CD4-positive, alpha-beta T cell treated with Interleukin-21 for 1 hour (primary cell): ENCODE measurements at regions not wholly inside any gene's neighbourhood (a gene's known extent, or its start where the extent isn't known, plus 50 kb on each side); places are given as distances from the start of the nearest gene placed in this dataset.
"Not testable (repeated sequence)": the region's sequence is repeated elsewhere in the genome, so short reads cannot be mapped to it uniquely, and the experiment has no call there.

Experiments
- DNase-seq: peaks from one replicate; pipeline ENCODE4 v3.0.0-alpha.2; 2020

DNA sequence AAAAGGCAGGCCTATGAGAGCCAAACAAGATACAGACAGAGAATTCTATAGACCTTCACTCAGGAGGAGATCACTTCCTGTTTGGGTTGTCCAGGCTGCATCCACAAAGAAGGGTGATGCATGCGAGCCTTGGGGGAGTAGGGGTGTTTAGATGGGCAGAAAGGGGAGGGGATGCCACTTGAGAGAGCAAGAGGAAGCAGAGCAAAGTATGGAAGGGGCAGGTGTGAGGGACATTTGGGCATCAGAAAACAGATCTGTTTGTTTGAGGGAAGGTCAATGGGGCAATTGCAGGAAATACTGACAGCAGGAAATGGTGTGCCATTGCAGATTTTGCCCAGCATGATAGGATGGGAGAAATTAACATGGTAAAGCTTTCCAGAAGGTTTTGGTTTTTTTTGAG is 146.4 kb upstream of the FOXN3 start:
- no peak for DNase-seq

DNA sequence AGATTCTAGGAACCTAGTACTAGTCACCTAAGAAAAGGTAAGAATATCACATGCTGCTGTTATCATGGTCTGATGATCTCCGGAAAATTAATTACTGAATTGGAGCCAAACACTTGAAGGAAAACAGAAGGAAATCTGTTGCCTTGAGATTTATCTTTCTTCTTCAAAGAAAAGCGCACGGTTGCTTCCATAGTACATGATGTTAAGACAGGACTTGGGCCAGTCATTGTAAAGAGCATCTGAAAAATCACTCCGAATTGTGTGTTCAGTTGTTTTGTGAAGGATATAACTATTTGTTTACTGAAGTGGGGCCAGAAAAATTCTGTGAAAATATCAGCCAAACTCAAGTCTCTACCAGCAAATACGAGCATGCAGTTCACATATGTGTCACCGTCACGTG is 134.9 kb upstream of the FOXN3 start:
- no peak for DNase-seq

DNA sequence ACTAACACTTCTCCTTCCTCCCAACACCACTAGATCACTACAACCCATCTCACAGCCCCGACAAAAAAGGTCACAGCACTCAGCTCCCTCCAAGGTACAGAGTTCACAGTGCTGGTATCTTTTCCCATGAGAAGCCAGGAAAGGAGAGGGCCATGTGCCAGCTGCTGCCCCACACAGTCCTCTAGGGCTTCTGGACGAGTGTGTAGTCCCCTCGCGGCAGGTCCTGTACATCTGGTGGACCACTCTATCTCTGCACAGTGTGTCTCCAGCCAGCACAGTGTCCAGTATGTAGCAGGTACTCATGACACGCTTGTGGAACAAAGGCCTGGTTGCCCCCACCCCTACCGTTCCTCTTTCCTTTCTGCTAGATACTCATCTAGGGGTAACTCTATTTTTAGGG is 134.4 kb upstream of the FOXN3 start:
- DNase-seq: no peak

DNA sequence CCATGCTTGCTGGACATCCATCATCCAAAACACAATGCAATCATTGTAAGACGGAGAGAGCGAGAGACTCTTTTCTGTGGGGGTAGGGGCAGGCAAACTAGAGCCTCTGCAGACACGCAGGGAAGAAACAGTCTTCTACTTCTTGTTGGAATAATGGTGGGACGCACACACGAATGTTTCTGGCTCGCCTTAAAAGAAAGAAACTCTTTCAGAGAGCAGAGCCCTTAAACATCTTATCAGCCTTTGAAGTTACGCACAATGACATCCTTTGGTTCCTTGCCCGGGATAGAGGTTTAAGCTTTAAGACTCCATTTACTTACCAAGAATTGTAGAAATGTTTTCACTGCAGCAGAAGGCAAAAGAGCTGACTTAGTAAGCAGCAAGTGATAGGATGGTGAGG is 133.8 kb upstream of the FOXN3 start:
- no peak for DNase-seq

DNA sequence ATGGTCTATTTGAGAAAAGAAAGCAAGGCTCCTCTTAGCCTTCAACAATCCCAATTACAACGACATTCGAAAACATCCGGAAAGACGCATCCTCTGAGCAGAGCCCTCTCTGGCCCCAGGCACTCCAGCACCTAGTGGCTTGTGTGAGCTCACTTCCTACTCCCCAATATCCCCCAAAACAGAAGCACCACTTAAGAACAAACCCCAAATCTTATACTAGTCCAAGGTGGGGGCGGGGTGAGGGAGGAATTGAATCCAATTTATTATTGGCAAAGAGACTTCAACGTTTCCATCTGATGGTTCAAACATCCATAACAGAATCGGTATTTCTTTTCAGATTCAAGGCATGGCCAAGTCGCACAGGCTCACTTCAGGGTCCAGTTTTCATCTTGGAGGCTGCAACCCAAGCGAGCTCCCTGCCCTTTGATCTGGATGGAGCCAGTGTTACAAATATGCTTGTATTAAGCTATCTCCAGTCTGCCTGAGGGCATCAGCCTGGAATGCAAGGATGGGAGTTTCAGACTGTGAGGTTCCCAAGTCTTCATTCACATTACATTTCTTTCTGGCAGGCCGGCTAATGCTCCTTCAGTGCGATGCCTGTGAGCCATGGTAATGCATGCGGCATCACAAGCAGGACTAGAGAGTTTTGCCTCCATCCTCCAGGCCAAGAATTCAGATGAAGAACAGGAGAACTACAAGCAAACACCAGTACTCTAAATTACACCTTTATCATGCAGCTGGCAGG is 132.5 kb upstream of the FOXN3 start:
- no peak for DNase-seq

DNA sequence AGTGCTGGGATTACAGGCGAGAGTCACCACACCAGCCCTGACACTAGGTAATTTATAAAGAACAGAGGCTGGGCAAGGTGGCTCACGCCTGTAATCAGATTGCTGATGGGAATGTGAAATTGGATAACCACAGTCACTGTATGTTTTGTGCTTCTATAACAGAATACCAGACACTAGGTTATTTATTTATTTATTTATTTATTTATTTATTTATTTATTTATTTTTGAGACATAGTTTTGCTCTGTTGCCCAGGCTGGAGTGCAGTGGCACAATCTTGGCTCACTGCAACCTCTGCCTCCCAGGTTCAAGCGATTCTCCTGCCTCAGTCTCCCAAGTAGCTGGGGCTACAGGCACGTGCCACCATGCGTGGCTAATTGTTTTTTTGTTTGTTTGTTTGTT is 130.0 kb upstream of the FOXN3 start:
- not testable (repeated sequence) for DNase-seq

DNA sequence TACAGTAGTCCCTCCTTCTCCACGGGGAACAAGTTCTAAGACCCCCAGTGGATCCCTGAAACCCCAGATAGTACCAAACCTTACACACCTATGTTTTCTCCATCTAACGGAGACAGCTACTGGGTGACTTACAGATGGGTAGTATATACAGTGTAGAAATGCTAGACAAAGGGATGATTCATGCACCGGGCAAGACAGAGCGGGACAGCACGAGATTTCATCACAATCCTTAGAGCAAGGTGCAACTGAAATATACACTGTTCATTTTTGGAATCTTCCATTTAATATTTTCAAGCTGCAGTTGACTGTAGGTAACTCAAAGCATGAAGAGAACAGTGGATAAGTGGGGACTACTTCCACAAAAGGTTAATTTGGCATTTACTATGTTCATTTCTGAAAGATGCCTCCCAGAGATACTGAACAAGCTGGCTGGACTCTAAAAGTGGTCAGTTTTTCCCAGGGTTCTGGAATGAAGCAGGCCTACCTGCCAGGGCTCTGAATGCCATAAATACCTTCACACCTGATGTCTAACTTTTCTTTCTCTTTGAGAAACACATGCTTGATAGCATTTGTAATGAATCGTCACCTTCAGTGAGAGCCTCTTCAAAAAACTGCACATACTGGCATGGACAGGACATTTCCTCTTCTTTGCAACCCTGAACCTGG is 127.7 kb upstream of the FOXN3 start:
- no peak for DNase-seq

DNA sequence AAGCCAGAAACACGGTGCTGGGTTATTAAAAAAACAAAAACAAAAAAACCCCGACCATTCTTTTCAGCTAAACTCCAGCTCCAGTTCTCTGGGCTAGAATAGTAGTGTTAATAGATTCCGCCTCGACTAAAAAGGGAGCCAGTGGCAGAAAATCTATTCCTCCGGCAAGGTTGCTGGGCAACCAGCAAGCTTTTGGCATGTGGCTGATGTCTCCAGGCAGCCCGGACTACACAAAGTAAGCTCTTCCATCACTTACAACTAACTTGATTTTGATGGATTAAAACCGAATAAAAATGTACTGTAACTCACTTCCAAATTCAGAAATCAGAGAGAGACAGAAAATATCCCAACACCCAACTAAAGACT is 126.4 kb upstream of the FOXN3 start:
- no peak for DNase-seq

DNA sequence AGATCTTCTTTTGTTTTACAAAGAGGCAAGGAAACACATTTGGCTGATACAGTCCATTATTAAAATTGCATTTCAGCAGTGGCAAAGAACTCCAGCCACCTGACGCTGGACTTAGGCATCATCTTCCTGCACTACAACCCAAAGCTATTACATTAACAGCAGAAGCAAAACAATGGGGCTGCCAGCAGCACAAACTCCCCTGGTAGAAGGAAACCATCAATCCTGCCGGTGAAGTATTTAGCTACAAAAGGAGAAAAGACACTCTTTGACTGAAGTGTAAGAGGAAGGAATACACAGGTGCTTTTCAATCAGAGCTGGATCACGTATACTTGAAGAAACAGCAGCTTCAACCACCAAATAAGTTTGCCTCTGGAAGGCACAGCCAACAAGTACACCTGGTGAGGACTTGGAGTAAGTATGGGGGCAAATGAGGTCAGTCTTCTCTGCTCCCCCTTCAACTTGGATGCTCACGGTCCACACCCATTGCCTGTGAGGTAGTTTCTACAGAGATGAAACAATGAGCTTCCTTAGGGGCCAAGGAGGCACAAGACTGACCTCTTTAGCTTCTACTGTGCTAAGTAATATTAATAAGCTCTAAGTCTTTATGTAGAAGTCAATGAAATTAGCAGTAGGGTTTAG is 125.9 kb upstream of the FOXN3 start:
- DNase-seq: no peak

DNA sequence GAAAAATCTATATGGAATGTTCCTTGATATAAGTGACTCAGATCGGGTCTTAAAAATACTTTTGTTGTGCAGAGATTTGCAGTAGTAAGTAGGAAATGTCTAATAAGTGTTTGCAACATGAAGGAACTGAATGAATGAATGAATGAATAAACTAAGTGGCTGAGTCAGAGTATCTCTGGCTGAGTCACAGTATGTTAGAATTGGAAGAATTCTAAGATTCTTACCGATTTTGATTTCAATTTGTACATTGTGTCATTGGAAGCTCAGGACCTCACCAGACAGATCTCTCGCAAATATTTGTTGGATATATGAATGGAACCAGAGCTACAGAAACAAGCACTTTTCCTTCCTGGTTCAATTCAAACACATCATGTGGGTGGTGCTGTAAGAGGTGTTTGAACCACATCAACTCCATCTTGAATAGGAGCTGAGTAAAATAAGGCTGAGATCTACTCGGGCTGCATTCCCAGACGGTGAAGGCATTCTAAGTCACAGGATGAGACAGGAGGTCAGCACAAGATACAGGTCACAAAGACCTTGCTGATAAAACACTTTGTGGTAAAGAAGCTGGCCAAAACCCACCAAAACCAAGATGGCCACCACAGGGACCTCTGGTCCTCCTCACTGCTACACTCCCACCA is 123.9 kb upstream of the FOXN3 start:
- DNase-seq: no peak

DNA sequence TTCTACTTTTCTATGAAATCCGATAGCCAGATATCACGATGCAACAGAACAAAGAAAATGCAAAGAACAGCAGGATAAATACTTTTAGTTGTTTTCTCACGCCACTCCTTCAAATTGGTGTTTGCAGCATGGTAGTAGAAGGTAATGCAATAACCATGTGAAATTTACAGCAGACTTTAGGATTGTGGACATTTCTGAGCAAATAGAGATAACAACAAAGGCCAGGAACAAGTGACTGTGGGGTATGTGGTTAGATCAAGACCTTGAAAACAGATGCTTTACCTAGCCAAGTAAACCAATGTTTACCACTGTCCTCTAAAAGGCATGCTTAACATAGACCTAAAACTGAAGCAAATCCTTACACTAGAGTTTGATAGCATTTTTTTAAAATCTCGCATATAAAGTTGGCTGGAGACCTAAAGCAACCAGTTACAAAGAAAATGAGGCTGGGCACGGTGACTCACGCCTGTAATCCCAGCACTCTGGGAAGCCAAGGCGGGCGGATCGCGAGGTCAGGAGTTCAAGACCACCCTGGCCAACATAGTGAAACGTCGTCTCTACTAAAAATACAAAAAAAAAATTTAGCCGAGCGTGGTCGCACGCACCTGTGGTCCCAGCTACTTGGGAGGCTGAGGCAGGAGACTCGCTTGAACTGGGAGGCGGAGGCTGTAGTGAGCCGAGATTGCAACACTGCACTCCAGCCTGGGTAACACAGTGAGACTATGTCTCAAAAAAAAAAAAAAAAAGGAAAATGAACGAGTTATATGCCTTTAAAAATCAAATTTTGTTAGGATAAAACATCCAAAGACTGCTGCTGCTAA is 123.2 kb upstream of the FOXN3 start:
- DNase-seq: no peak

DNA sequence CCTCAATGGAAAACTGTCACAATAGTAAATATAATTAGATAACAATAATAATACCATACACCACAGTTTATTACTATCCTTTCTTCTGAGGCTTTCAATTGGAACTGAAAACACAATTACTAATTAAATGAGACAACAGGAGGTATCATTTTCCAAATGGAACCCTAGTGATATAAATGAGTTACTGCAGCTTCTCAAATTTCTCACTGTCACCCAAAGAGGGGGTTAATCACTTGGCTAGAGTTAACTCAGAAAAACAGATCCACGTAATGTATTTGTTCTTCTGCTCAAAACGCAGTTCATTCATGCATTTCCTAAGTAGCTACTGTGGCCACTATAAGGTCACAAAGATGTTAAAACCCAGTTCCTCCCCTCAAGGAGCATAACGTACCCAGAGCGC is 120.9 kb upstream of the FOXN3 start:
- no peak for DNase-seq

DNA sequence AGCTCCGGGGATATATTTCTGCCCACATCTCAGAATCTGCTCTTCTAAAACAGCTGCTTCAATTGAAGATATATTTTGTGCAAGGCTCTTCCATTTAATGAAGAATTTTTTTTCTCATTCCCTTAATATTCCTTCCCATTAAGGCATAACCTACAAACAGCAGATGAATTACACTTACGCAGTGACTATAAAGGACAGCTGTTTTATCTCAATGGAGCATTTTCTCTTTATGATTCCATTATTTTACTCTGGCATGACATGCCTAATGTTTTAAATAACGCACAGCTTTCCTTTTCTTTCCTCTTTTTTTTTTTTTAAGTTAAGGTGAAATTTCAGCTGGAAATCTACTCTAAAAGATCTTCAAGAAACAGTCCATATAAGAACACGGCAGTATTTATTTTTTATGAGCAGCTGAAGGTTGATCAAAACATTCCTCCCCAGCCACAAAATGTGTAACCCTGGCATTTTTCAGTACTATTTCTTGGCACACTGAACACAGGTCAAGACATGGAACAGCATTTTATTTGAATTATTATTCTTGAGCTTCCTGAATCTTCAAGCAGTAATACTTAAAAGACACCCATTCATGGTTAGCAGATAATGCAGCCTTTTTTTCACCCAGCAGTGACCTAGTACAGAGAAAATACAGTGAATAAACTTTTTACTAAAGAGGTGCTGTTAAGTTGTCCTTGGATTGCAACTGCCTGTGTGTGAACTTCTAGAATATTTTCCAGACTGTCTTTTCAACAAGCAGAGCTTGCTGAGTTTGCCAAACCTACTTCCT is 118.1 kb upstream of the FOXN3 start:
- no peak for DNase-seq

DNA sequence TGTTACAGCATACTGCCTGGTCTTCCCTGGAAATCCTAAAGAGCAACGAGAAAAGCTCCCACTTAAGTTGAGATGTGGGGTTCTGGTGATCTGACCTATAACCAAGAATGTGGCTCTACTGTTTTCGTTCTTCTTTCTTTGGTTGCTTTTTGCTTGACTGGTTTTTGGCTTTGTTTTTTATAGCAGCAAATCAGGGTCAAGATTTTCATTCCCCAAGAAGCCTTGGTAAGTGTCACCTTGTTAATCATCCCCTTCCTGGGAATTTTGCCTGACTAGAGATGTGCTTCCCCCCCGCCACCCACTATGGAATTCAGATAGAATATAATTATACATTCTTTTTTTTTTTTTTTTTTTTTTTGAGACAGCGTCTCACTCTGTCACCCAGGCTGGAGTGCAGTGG is 116.7 kb upstream of the FOXN3 start:
- DNase-seq: no peak

DNA sequence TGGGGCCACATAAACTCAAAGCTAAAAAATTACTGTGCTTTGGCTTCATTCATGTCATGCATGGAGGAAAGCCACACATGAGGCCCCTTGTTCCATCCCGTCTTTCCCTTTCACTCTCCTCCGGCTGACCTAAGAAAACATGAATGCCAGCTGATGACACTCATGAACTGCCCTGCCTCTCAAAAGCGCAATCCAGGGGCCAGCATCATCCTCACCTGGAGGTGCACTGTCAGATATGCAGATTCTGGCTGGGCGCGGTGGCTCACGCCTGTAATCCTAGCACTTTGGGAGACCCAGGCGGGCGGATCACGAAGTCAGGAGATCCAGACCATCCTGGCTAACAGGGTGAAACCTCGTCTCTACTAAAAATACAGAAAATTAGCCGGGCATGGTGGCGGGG is 116.1 kb upstream of the FOXN3 start:
- DNase-seq: no peak

DNA sequence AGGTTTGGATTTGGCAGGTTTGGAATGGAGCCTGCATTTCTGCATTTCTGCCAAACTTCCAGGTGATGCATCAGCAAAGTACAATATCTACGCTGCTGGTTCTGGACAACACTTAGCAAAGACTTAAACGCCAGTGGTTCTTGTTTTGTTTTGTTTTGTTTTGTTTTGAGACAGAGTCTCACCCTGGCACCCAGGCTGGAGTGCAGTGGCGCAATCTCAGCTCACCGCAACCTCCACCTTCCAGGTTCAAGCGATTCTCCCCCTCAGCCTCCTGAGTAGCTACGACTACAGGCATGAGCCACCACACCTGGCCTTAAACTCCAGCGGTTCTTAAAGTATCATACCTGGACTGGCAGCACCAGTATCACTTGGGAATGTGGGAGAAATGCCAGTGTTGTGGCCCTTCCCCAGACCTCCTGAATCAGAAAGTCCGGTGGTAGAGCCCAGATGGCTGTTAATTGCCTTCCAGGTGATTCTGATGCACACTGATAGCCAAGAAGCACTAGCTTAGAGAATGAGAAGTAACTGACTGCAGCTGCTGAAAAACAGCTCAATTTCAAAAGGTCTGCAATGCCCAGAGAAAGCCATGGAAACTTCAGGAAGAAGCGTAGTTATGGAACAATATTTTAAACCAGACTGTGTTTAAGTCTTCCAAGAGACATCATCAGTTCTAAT is 114.8 kb upstream of the FOXN3 start:
- DNase-seq: no peak

DNA sequence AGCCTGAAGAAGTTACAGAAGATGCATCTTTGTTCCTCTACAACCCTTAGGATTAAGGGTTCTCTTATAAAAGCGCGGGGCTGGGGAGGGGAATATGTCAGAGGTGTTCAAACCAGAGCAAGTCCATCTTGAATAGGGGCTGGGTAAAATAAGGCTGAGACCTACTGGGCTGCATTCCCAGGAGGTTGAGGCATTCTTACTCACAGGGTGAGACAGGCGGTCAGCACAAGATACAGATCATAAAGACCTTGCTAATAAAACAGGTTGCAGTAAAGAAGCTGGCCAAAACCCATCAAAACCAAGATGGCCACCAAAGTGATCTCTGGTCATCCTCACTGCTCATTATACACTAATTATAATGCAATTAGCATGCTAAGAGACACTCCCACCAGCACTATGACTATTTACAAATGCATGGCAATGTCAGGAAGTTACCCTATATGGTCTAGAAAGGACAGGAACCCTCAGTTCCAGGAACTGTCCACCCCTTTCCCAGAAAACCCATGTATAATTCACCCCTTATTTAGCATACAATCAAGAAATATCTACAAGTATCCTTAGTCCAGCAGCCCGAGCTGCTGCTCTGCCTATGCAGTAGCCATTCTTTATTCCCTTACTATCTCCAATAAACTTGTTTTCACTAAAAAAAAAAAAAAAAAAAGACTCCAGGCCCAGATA is 108.1 kb upstream of the FOXN3 start:
- DNase-seq: no peak

DNA sequence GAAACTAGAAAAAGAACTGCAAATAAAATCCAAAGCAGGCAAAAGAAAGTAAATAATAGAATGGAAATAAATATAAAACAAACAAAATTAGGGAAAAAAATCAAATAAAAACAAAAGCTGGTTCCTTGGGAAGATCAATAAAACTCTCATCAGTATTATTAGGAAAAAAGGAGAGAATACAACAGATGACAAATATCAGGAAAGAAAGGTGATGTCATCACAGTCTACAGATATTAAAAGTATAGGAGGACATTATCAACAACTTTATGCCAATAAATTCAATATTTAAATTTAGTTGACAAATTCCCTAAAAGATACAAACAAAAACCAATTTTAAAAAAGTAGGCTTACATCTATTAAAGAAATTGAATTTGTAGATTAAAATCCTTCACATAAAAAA is 107.4 kb upstream of the FOXN3 start:
- DNase-seq: no peak

DNA sequence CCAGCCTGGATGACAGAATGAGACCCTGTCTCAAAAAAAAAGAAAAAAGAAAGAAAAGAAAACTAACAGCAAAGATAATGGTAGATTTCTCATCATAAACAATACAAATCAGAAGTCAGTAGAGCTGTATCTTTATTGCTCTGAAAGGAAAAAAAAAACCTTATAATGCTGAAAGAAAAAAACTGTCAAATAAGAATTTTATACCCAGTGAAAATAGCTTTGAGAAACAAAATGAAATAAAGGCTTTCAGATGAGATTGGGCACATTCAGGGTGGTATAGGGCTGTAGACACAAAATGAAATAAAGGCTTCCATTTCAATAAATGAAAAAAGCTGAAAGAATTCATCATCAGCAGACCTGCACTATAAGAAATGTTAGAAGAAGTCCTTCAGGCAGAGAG is 105.0 kb upstream of the FOXN3 start:
- DNase-seq: no peak

DNA sequence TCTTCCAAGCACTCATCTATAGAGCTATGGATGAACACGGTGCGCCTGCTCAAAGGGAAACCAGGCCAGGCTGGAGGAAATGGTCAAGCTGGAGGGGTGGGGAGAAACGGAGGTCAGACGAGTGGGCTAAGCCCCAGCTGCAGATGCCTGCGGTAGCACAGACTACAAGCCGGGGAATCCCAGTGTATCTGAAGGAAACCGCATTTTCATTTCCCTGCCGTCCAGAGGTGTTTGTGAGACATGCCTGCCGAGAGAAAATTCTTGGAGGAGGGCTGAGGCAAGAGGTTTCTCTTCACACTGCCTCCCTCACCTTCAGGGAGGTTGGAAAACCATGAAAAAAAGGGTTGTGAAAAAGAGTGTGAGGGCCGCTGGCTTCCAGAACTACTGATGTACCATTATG is 102.0 kb upstream of the FOXN3 start:
- no peak for DNase-seq

DNA sequence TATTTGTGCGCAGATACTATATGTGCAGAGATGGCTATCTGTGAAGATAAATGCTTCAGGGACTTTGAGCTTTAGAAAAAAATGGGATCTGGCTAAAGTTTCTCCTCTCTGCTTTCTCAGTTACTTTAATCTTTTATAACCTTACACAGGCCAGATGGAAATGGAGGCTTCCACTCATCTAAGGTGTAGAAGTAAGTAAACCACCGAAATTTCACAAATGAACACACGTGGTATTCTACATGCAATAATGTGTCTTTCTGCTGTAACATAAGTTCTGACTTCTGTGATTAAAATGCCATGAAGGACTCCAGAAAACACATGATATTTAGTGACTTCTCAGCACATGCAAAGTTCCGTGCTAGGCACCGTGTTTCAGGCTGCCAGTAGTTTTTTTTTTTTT is 99.1 kb upstream of the FOXN3 start:
- no peak for DNase-seq
